ENCODE measurements at regions not wholly inside any gene's neighbourhood (a gene's known extent, or its start where the extent isn't known, plus 50 kb on each side); places are given as distances from the start of the nearest gene placed in this dataset.

DNA sequence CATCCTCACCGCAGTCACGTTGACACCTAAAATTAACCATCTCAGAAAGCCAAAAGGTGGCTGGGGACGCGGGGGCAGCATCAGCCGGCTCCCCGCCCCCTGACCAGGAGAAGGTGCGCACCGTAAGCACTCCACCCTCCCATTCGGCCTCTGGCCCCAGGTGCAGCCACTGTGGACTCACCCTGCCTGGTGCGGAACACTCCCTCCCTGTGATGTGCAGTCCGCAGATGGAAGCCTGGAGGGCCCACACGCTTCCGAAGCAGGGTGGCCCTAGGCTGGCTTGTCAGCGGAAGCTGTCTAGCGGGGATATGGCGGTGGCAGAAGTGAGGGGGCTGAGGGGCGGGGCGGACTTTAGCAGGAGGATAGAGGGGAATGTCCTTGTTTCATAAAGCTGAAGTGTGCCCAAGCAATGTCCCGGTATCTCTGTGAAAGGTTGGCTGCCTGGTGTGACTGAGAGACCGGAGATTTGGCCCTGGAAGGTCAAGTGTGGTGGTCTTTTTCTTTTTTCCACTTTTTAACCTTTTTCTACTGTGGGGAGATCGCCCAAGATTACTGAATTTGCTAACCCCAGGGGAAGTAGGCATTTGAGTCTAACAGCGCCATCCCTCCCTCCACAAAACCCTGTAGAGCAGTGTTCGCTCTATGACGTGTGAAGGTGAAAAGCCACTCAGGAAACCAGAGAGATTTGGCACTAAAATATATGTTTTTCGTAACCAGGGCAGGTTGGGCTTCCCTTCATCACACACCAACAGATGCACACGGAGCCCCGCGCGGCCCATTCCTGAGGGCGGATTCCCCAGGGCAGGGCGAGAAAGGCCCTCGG, 74.7 kb downstream of the CXCL12 start:
- TF ChIP-seq, protein P1, sequence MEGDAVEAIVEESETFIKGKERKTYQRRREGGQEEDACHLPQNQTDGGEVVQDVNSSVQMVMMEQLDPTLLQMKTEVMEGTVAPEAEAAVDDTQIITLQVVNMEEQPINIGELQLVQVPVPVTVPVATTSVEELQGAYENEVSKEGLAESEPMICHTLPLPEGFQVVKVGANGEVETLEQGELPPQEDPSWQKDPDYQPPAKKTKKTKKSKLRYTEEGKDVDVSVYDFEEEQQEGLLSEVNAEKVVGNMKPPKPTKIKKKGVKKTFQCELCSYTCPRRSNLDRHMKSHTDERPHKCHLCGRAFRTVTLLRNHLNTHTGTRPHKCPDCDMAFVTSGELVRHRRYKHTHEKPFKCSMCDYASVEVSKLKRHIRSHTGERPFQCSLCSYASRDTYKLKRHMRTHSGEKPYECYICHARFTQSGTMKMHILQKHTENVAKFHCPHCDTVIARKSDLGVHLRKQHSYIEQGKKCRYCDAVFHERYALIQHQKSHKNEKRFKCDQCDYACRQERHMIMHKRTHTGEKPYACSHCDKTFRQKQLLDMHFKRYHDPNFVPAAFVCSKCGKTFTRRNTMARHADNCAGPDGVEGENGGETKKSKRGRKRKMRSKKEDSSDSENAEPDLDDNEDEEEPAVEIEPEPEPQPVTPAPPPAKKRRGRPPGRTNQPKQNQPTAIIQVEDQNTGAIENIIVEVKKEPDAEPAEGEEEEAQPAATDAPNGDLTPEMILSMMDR (conservative IDR thresholded peaks at IDR 0.05), result no peak
- no peak for TF ChIP-seq ZFX (IDR thresholded peaks at IDR 0.05)
- peak overlapping the region; percentile 25; the same call in 1 of the 2 replicates for H3K27ac ChIP-seq

DNA sequence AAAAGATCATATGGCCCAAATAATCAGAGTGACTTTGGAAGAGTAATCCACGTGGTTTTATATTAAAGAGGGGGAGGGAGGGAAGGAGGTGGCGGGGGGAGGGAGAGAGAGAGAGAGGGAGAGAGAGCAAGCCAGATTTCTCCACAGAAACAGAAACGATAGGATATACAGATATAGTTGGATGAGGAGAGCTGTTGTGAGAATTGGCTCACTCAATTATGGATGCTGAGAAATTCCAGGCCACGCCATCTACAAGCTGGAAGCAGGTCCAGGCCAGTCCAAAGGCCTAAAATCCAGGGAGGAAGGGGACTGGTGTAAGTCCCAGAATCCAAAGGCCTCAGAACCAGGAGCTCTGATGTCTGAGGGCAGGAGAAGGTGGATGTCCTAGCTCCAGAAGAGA, 75.5 kb downstream of the CXCL12 start:
- TF ChIP-seq, protein P1 (conservative IDR thresholded peaks at IDR 0.05), result no peak
- no peak for TF ChIP-seq ZFX (IDR thresholded peaks at IDR 0.05)
- no peak overlapping the region for H3K27ac ChIP-seq

DNA sequence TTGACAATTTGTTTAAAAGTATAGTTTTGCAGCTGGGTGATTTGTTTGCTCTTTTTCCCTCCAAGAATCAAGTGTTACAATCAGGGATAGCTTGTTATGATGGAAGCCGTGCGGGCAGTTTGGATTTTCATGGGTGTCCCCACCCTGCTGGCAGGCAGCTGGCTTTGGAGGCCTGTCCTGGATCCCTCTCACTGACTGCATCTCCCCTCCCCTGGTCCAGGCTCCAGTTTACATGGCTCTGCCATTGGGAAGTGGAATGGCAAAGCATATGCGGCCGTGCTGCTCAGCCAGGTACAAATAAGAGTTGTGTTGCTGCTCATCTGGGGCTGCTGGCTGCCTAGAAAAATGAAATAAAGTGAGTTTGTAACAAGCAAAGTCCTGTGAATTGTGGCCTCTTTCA, 76.0 kb downstream of the CXCL12 start:
- TF ChIP-seq ZFX (IDR thresholded peaks at IDR 0.05), result no peak
- TF ChIP-seq, protein P1 (conservative IDR thresholded peaks at IDR 0.05), result no peak
- no peak overlapping the region for H3K27ac ChIP-seq

- no peak overlapping the region for H3K27ac ChIP-seq
- TF ChIP-seq, protein P1 (conservative IDR thresholded peaks at IDR 0.05), result no peak
- no peak for TF ChIP-seq ZFX (IDR thresholded peaks at IDR 0.05)
Measured at GRCh38 chr10:44307691-44308090, 77.2 kb downstream of the CXCL12 start.

- H3K27ac ChIP-seq, result no peak overlapping the region
Measured at GRCh38 chr10:44306762-44307161, 78.1 kb downstream of the CXCL12 start.

DNA sequence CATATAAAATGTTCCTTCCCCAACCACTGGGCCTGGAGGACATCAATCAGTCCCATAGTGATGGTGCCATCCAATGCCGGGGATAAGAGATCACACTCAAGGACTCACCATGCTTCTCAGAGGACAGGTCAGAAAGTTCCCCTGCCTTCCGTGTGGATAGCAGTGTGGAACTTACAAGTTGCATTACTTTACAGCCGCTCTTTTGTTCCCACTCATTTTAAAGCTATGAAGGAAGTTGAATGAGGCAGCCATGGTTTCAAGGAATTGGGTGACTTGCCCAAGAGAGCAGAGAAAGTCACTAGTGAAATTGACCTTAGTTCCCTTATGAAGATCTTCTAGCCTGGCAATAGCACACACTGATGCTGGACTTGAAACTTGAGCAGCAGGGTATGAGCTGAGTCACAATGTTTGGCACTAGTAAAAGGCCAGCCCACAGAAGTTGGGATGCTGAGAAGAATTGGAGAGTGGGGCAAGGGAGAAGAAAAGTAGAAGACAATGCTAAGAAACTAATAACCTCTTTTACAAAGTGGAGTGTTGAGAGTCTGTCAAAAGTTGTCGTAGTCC, 78.7 kb downstream of the CXCL12 start:
- no peak overlapping the region for H3K27ac ChIP-seq
- TF ChIP-seq ZFX (IDR thresholded peaks at IDR 0.05), result no peak
- TF ChIP-seq, protein P1 (conservative IDR thresholded peaks at IDR 0.05), result no peak

More at GRCh38 chr10:44306762-44307161, 78.1 kb downstream of the CXCL12 start:
- no peak for TF ChIP-seq ZFX (IDR thresholded peaks at IDR 0.05)
- TF ChIP-seq, protein P1 (conservative IDR thresholded peaks at IDR 0.05), result peak; percentile 45

DNA sequence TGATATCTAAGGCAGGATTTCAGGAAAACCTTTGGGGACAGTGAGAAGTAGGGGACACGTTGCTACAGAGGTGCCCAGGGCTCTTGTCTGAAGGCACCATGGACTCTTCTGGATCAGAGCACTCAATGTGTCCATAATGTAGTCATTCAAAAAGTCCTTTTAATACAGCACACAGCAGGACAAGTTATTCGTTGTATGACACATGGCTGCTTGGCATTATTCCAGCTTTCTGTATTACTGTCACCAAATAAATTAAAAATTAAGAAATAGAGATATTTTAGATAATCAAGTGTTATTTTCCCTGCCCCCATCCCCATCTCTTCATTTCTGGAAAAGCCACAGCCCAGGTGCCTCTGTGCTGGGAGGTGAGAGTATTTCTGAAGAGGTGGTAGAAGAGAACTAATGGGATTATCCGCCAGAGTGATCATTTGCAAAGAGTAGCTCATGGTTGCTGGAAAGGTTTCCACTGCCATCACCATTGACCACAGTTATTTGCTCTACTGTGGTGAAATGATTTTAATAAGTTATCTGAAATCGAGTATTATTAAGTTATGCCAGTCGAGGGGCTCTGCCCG, 83.0 kb downstream of the CXCL12 start:
- no peak for TF ChIP-seq ZFX (IDR thresholded peaks at IDR 0.05)
- TF ChIP-seq, protein P1 (conservative IDR thresholded peaks at IDR 0.05), result no peak
- H3K27ac ChIP-seq, result no peak overlapping the region
